ENCODE measurements at regions not wholly inside any gene's neighbourhood (a gene's known extent, or its start where the extent isn't known, plus 50 kb on each side); places are given as distances from the start of the nearest gene placed in this dataset.

- TF ChIP-seq, protein P1, sequence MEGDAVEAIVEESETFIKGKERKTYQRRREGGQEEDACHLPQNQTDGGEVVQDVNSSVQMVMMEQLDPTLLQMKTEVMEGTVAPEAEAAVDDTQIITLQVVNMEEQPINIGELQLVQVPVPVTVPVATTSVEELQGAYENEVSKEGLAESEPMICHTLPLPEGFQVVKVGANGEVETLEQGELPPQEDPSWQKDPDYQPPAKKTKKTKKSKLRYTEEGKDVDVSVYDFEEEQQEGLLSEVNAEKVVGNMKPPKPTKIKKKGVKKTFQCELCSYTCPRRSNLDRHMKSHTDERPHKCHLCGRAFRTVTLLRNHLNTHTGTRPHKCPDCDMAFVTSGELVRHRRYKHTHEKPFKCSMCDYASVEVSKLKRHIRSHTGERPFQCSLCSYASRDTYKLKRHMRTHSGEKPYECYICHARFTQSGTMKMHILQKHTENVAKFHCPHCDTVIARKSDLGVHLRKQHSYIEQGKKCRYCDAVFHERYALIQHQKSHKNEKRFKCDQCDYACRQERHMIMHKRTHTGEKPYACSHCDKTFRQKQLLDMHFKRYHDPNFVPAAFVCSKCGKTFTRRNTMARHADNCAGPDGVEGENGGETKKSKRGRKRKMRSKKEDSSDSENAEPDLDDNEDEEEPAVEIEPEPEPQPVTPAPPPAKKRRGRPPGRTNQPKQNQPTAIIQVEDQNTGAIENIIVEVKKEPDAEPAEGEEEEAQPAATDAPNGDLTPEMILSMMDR (IDR thresholded peaks at IDR 0.05; ENCODE audit: insufficient read depth, missing control alignments), result no peak
- FAIRE-seq (no peak), DNase-seq (ENCODE audit: insufficient read length, low spot score) (no peak)
Observed at GRCh38 chr10:78966844-78967488, 101.8 kb upstream of the ZMIZ1 start.

DNA sequence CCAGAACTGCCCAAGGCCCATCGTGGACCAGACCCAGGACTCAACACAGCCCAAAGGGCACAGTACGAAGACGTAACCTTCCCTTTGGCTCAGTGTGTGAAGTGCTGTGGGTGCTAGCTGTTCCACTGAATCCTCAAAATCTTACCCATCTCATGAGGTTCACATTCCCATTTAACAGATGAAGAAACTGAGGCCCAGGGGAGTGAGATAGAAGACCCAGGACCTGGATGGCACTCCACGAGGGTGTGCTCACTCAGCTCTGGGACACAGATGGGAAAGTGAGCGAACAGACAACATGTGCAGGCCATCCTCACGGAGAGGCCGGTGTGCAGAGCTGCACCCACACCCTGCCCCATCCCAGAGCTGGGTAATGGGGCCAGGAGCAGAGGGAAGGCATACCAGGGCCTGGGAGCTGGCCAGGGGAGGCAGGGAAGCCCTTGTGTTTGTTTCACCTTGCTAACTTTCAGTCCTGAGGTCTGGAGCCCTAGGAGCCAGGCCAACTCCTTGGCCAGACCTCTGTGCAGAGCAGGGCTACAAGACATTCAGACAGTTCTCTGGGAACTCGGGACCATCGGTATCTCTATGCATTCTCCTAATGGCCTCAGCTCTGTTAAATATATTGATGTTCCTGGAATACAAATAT is 100.3 kb upstream of the ZMIZ1 start:
- FAIRE-seq (no peak), DNase-seq (ENCODE audit: insufficient read length, low spot score) (no peak)
- TF ChIP-seq, protein P1 (IDR thresholded peaks at IDR 0.05; ENCODE audit: insufficient read depth, missing control alignments), result no peak

GRCh38 chr10:78968943-78969342 is 99.8 kb upstream of the ZMIZ1 start:
- TF ChIP-seq, protein P1 (IDR thresholded peaks at IDR 0.05; ENCODE audit: insufficient read depth, missing control alignments), result no peak

GRCh38 chr10:78969719-78970118 is 99.0 kb upstream of the ZMIZ1 start:
- DNase-seq (ENCODE audit: insufficient read length, low spot score), result no peak
- TF ChIP-seq, protein P1 (IDR thresholded peaks at IDR 0.05; ENCODE audit: insufficient read depth, missing control alignments), result no peak
- no peak for FAIRE-seq

More at GRCh38 chr10:78968943-78969342, 99.8 kb upstream of the ZMIZ1 start:
- DNase-seq (ENCODE audit: insufficient read length, low spot score) (no peak), FAIRE-seq (no peak)

GRCh38 chr10:78970261-78970660 is 98.5 kb upstream of the ZMIZ1 start:
- DNase-seq (ENCODE audit: insufficient read length, low spot score), result no peak
- TF ChIP-seq, protein P1 (IDR thresholded peaks at IDR 0.05; ENCODE audit: insufficient read depth, missing control alignments), result no peak
- no peak for FAIRE-seq

- FAIRE-seq (no peak), DNase-seq (ENCODE audit: insufficient read length, low spot score) (no peak)
- TF ChIP-seq, protein P1 (IDR thresholded peaks at IDR 0.05; ENCODE audit: insufficient read depth, missing control alignments), result no peak
Observed at GRCh38 chr10:78971094-78971682, 97.6 kb upstream of the ZMIZ1 start.

Data from D721Med (cell line).